GM12878 (cell line): ENCODE measurements at regions not wholly inside any gene's neighbourhood (a gene's known extent, or its start where the extent isn't known, plus 50 kb on each side); places are given as distances from the start of the nearest gene placed in this dataset.

Source experiments
- CEBPB ChIP-seq, 2 experiments: fragments of 150-350 bp in 1 of 2; IDR thresholded peaks; 2 replicates each; pipeline ENCODE4 v1.6.1; 2012 to 2014; ENCODE audit warnings: low read depth in 2 of 2, low read length in 2 of 2, borderline replicate concordance in 1 of 2, inconsistent platforms in 1 of 2
- HCFC1 ChIP-seq: fragments of 150-350 bp; IDR thresholded peaks from 2 replicates; pipeline ENCODE4 v1.6.1; 2014; ENCODE audit warnings: low read length
- SMAD1 ChIP-seq: fragments of 450-650 bp; IDR thresholded peaks from 2 replicates; pipeline ENCODE4 v1.6.1; 2018; ENCODE audit warnings: mild to moderate bottlenecking, low read depth; ENCODE audit not compliant: partially characterized antibody
- SMARCA5 ChIP-seq: fragments of 450-650 bp; IDR thresholded peaks from 2 replicates; pipeline ENCODE4 v1.6.1; 2017; ENCODE audit warnings: mild to moderate bottlenecking
- SP1 ChIP-seq: IDR thresholded peaks from one replicate; pipeline ENCODE4 v1.6.1; 2011; ENCODE audit warnings: low read depth, low read length
- SREBF1 ChIP-seq: IDR thresholded peaks from 2 replicates; pipeline ENCODE4 v1.6.1; 2012; ENCODE audit warnings: mild to moderate bottlenecking, low read length
- STAT3 ChIP-seq: IDR thresholded peaks from 2 replicates; pipeline ENCODE4 v1.6.1; 2011; ENCODE audit warnings: low read depth, low read length, improper control_type of control experiment
- TBL1XR1 ChIP-seq: IDR thresholded peaks from 2 replicates; pipeline ENCODE4 v1.6.1; 2012; ENCODE audit warnings: low read depth, low read length, improper control_type of control experiment
- TCF7 ChIP-seq: IDR thresholded peaks from 2 replicates; pipeline ENCODE4 v1.6.1; 2014; ENCODE audit warnings: antibody characterized with exemption, borderline replicate concordance
- YBX1 ChIP-seq: fragments of 450-650 bp; IDR thresholded peaks from 2 replicates; pipeline ENCODE4 v1.6.1; 2016; ENCODE audit warnings: antibody characterized with exemption
- ZNF24 ChIP-seq: fragments of 450-650 bp; IDR thresholded peaks from 2 replicates; pipeline ENCODE4 v1.6.1; 2017; ENCODE audit warnings: antibody characterized with exemption, mild to moderate bottlenecking
- TF ChIP-seq, protein P1 (sequence below): fragments of 450-650 bp; IDR thresholded peaks from 2 replicates; pipeline ENCODE4 v1.6.1; 2018; ENCODE audit warnings: mild to moderate bottlenecking, low read depth, moderate library complexity; ENCODE audit not compliant: partially characterized antibody
- TF ChIP-seq, protein P2 (sequence below): fragments of 450-650 bp; IDR thresholded peaks from 2 replicates; pipeline ENCODE4 v1.6.1; 2014; ENCODE audit warnings: mild to moderate bottlenecking

DNA sequence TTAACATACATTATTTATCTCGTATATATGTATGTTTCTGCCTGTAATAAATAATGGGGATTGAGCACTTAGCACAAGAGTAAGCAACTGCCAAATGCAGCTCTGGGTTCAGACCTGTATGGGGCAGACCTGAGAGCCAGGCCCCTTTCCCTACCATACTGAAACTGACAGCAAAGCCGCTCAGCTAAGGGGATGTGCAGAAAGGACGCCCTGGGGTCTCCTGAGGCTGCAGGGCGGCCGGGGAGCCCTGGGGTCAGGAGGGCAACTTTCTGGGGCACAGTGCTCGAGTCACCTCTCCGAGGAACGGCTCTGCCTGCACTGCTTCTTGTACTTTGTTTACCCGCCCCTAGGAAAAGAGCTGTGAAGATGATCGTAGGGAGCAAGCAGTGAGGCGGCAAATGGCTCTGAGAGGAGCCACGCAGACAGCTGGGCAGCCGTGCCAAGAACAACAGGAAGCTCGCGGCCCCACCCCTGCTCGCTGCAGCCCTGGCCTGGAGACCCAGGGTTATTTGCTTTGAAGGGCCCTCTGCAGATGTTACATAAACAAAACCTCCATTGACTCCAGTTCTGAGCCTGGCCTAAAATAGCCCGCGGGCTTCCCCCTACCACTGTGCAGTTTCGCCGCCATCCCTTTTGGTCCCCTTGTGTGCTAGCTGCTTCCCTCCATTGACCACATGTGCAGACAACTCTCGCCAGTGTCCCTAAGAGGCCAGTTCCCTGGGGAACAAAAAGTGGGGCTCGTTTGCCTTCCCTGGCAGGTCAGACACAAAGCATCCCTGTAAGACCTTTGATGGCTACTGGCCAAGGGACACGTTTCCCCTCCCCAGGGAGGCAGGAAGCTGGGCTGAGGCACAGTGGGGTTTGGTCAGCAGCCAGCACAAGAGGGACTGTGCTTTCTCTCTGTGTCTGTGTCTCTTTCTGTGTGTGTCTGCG lies 111.3 kb upstream of the LNX1 start (continued):
- peak; percentile 91 for TF ChIP-seq YBX1
- TF ChIP-seq SREBF1 = no peak
- no peak for TF ChIP-seq TCF7
- no peak; the same call in 1 of the 2 replicates for TF ChIP-seq TBL1XR1
- no peak for TF ChIP-seq ZNF24
- no peak for TF ChIP-seq HCFC1
- TF ChIP-seq SMARCA5 = peak; percentile 40; the same call in 1 of the 2 replicates
- TF ChIP-seq CEBPB (IDR thresholded peaks at IDR 0.05; ENCODE audit: borderline replicate concordance in 1 of 2, low read depth in 2 of 2, low read length in 2 of 2) = no peak
- peak; percentile 90 for TF ChIP-seq SMAD1
- TF ChIP-seq, protein P1, sequence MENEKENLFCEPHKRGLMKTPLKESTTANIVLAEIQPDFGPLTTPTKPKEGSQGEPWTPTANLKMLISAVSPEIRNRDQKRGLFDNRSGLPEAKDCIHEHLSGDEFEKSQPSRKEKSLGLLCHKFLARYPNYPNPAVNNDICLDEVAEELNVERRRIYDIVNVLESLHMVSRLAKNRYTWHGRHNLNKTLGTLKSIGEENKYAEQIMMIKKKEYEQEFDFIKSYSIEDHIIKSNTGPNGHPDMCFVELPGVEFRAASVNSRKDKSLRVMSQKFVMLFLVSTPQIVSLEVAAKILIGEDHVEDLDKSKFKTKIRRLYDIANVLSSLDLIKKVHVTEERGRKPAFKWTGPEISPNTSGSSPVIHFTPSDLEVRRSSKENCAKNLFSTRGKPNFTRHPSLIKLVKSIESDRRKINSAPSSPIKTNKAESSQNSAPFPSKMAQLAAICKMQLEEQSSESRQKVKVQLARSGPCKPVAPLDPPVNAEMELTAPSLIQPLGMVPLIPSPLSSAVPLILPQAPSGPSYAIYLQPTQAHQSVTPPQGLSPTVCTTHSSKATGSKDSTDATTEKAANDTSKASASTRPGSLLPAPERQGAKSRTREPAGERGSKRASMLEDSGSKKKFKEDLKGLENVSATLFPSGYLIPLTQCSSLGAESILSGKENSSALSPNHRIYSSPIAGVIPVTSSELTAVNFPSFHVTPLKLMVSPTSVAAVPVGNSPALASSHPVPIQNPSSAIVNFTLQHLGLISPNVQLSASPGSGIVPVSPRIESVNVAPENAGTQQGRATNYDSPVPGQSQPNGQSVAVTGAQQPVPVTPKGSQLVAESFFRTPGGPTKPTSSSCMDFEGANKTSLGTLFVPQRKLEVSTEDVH = no peak
- no peak for TF ChIP-seq SP1
- TF ChIP-seq STAT3 = no peak
- TF ChIP-seq, protein P2, sequence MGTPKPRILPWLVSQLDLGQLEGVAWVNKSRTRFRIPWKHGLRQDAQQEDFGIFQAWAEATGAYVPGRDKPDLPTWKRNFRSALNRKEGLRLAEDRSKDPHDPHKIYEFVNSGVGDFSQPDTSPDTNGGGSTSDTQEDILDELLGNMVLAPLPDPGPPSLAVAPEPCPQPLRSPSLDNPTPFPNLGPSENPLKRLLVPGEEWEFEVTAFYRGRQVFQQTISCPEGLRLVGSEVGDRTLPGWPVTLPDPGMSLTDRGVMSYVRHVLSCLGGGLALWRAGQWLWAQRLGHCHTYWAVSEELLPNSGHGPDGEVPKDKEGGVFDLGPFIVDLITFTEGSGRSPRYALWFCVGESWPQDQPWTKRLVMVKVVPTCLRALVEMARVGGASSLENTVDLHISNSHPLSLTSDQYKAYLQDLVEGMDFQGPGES = no peak
